ENCODE measurements at regions not wholly inside any gene's neighbourhood (a gene's known extent, or its start where the extent isn't known, plus 50 kb on each side); places are given as distances from the start of the nearest gene placed in this dataset.

GRCh38 chr4:30801876-30802275 is 81.7 kb downstream of the PCDH7 start:
- H3K23ac ChIP-seq (ENCODE audit: insufficient read length), result no peak overlapping the region
- no peaks in the 10 kb centered on the region for H3K79me1 ChIP-seq (ENCODE audit: low read depth, low read length)
- no peaks in the 10 kb centered on the region for H4K20me1 ChIP-seq (replicated peaks in 1 of 2; ENCODE audit: control insufficient read depth in 1 of 2, insufficient read depth in 2 of 2, low read length in 2 of 2)
- H4K5ac ChIP-seq (ENCODE audit: insufficient read length, low read depth, low read length), result no peak overlapping the region
- CTCF ChIA-PET (ENCODE audit: partially characterized antibody), result no interaction called here
- no peaks in the 10 kb centered on the region for H3K79me2 ChIP-seq (ENCODE audit: control insufficient read depth in 1 of 2, insufficient read depth in 2 of 2, low read length in 2 of 2)
- FAIRE-seq, result no peak
- no peak overlapping the region for H2BK5ac ChIP-seq (ENCODE audit: low read depth, low read length)
- no peak for DNase-seq (ENCODE audit: low read depth in 1 of 2, low spot score in 2 of 2)
- H4K8ac ChIP-seq (ENCODE audit: extremely low read depth, insufficient read depth, low read length), result no peak overlapping the region
- no peak overlapping the region for H2BK20ac ChIP-seq (ENCODE audit: low read length)
- H3K56ac ChIP-seq (replicated peaks; ENCODE audit: insufficient read length, low read depth, low read length), result no peak overlapping the region
- no peak overlapping the region for H2BK15ac ChIP-seq (ENCODE audit: low read length)
- H3K4ac ChIP-seq (replicated peaks; ENCODE audit: insufficient read length, low read depth, low read length), result no peak overlapping the region
- no peak overlapping the region for H3K4me2 ChIP-seq (ENCODE audit: insufficient read depth in 1 of 2, low read depth in 2 of 2, low read length in 2 of 2)
- H2BK12ac ChIP-seq (ENCODE audit: low read depth, low read length), result no peak overlapping the region
- H3K18ac ChIP-seq (ENCODE audit: extremely low read depth, low read length), result no peak overlapping the region
- H2AFZ ChIP-seq (ENCODE audit: low read length), result no peak overlapping the region
- no peak overlapping the region for H3K9ac ChIP-seq (replicated peaks in 1 of 4; ENCODE audit: extremely low read depth in 1 of 4, low read depth in 3 of 4, low read length in 3 of 4)
- H2BK120ac ChIP-seq (replicated peaks; ENCODE audit: low read depth, low read length), result no peak overlapping the region
- H3K9me3 ChIP-seq (ENCODE audit: insufficient read depth in 2 of 2, low read depth in 1 of 2, low read length in 1 of 2), result no peaks in the 10 kb centered on the region
- no peak overlapping the region for H3K4me3 ChIP-seq (ENCODE audit: extremely low read depth in 1 of 4, insufficient read depth in 2 of 4, low read depth in 3 of 4, low read length in 4 of 4)
- POLR2A ChIA-PET (ENCODE audit: partially characterized antibody), result no interaction called here
- H3K27ac ChIP-seq (ENCODE audit: low read depth, low read length), result no peak overlapping the region
- H3K14ac ChIP-seq (ENCODE audit: insufficient read length), result no peak overlapping the region
- no peaks in the 10 kb centered on the region for H3K4me1 ChIP-seq (replicated peaks in 1 of 4; ENCODE audit: control insufficient read depth in 3 of 4, insufficient read depth in 4 of 4, low read length in 3 of 4)
- no peaks in the 10 kb centered on the region for H3K27me3 ChIP-seq (replicated peaks in 1 of 4; ENCODE audit: control insufficient read depth in 3 of 4, extremely low read depth in 1 of 4, insufficient read depth in 3 of 4, low read length in 3 of 4)
- no peak for TF ChIP-seq BRCA1 (IDR thresholded peaks at IDR 0.05; ENCODE audit: low read depth, low read length)
- H3K23me2 ChIP-seq (ENCODE audit: low read depth, low read length), result no peaks in the 10 kb centered on the region; the same call in 1 of the 2 replicates
- H4K91ac ChIP-seq (replicated peaks; ENCODE audit: insufficient read length, low read length), result no peak overlapping the region
- H3K36me3 ChIP-seq (ENCODE audit: control insufficient read depth in 2 of 4, insufficient read depth in 4 of 4, low read length in 3 of 4), result no peaks in the 10 kb centered on the region
- H2AK5ac ChIP-seq (ENCODE audit: low read depth, low read length), result no peak overlapping the region
- 95% methylated on average over 2 of the region's 2 CpGs; no CpG with 5 or more reads in 1 of the 2 experiments for WGBS, 2 experiments (ENCODE audit: extremely low coverage in 1 of 2, insufficient coverage in 1 of 2, insufficient read length in 1 of 2, insufficient replicate concordance in 2 of 2, low coverage in 1 of 2, low lambda C conversion rate in 2 of 2, missing lambda C conversion rate in 1 of 2)
